Heart left ventricle (tissue), 13 donors: ENCODE measurements at regions not wholly inside any gene's neighbourhood (a gene's known extent, or its start where the extent isn't known, plus 50 kb on each side); places are given as distances from the start of the nearest gene placed in this dataset.

Source experiments
- POLR2A ChIP-seq, 2 donors: fragments of 450-650 bp; IDR thresholded peaks; one replicate each; pipeline ENCODE4 v1.6.1; 2017; ENCODE audit warnings: antibody characterized with exemption in 2 of 2, mild to moderate bottlenecking in 2 of 2, moderate library complexity in 2 of 2
- TF ChIP-seq, protein P1 (sequence below), 12 donors: fragments of 200-600 bp; sonication (generic) in 4 of 12; IDR thresholded peaks; one replicate each; pipeline versions ENCODE4 v1.5.0 to v1.8.0; 2018 to 2022; ENCODE audit warnings: antibody characterized with exemption in 12 of 12, mild to moderate bottlenecking in 5 of 12
- donor health status: ischemic (EF 13 %, LVEDD 7.1; RV severe dilation, severe dysfunction).
- donor health status: DM: no; HTN: yes; CAD: no.
- donor health status: DM: no; HTN: no; CAD: no.
- donor health status: ischemic (EF 25% LVEDD 6.9; RV normal size, moderate dysfunction).
- donor health status: ischemic (EF 25% LVEDD 5.7; RV mildly dilated, moderate dysfunction).
- donor health status: ischemic (EF 35%, LVEDD 5.7; RV mildly dilated, moderate dysfunction).
- donor health status: nonischemic (EF 11% LVEDD 7.7; RV severe dilation, severe dysfunction).
- donor health status: DM: yes; HTN: yes; CAD: no.
- donor health status: PGD.
- donor health status: ischemic (EF 29% LVEDD 5.4; RV normal size, mild dysfunction).
- donor health status: nonischemic (EF 23%, LVEDD 6.1; RV moderate dilation, normal function).

DNA sequence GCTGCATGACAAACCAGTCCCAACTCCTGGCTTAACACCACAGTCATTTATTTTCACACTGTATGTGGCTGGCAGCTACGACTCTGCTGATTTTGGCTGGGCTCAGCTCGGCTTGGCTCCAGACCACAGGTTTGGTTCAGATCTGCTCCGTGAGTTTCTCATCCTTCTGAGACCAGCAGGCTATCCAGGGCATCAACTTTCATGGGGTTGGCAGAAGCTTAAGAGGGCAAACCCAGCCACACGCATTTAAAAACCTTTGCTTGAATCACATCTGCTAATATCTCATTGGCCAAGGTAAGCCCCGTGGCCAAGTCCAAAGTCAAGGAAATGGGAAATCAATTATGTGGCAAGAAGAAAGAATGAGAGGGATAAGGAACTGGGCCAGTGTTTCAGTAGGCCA lies 574.2 kb downstream of the MATN1 start:
- no peak for TF ChIP-seq POLR2A (IDR thresholded peaks at IDR 0.05)
- TF ChIP-seq, protein P1, sequence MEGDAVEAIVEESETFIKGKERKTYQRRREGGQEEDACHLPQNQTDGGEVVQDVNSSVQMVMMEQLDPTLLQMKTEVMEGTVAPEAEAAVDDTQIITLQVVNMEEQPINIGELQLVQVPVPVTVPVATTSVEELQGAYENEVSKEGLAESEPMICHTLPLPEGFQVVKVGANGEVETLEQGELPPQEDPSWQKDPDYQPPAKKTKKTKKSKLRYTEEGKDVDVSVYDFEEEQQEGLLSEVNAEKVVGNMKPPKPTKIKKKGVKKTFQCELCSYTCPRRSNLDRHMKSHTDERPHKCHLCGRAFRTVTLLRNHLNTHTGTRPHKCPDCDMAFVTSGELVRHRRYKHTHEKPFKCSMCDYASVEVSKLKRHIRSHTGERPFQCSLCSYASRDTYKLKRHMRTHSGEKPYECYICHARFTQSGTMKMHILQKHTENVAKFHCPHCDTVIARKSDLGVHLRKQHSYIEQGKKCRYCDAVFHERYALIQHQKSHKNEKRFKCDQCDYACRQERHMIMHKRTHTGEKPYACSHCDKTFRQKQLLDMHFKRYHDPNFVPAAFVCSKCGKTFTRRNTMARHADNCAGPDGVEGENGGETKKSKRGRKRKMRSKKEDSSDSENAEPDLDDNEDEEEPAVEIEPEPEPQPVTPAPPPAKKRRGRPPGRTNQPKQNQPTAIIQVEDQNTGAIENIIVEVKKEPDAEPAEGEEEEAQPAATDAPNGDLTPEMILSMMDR (IDR thresholded peaks at IDR 0.05), result no peak
